HTR-8/SVneo (cell line): ENCODE measurements at regions not wholly inside any gene's neighbourhood (a gene's known extent, or its start where the extent isn't known, plus 50 kb on each side); places are given as distances from the start of the nearest gene placed in this dataset.
"Not testable (repeated sequence)": the region's sequence is repeated elsewhere in the genome, so short reads cannot be mapped to it uniquely, and the experiment has no call there.

Experiments
- DNase-seq: peaks from one replicate; pipeline ENCODE4 v3.0.0; 2011; ENCODE audit warnings: low spot score, mixed read lengths; ENCODE audit not compliant: insufficient read length
- FAIRE-seq: peaks from 2 replicates; lab custom pipeline; 2011; peaks lifted over from hg19 to GRCh38; lab: Jason Lieb, UNC

- no peak for FAIRE-seq
These were observed 114.0 kb downstream of the SLC38A4 start for GRCh38 chr12:46711756-46712155.

DNA sequence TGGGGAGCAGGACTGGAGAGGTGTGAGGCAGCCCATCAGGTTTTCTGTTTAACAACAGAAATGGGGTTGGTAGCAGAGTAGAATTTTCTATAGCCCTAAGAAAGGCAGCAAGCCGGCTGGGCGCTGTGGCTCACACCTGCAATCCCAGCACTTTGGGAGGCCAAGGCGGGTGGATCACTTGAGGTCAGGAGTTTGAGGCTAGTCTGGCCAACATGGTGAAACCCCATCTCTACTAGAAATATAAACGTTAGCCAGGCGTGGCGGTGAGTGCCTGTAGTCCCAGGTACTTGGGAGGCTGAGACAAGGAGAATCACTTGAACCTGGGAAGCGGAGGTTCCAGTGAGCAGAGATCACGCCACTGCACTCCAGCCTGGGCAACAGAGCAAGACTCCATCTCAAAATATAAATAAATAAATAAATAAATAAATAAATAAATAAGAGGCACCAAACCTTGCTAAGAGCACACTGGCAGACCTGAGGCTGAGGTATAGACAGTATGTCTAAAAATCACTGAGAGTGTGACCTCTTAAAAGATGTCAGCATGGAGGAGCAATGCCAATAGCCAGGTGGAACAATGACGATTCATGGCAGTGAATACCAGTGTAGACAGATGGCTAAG, 115.6 kb downstream of the SLC38A4 start:
- DNase-seq, result no peak
- FAIRE-seq, result no peak

More at GRCh38 chr12:46711756-46712155, 114.0 kb downstream of the SLC38A4 start:
- no peak for DNase-seq

- DNase-seq (peak; percentile 35), FAIRE-seq (peak; percentile 83)
These were observed 123.0 kb downstream of the SLC38A4 start for GRCh38 chr12:46702581-46703344.

DNA sequence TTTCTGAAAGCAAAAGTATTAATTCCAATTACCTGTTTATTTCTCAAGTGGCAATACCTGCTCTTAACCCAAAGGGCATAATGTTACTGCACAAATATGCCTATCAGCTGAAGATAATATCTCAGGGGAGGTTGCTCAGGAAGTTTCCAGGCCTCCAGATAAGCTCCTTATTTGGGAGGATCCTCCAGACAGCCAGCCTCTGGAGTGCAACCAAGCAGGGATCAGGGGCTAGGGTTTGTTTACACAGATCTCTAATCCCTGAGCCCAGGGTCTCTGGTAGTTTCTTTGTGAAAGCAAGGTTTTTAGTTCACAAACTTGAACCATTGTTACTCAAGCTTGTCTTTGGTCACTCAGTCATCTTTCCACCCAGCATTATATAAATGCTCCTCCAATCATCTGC, 124.4 kb downstream of the SLC38A4 start:
- FAIRE-seq, result no peak

DNA sequence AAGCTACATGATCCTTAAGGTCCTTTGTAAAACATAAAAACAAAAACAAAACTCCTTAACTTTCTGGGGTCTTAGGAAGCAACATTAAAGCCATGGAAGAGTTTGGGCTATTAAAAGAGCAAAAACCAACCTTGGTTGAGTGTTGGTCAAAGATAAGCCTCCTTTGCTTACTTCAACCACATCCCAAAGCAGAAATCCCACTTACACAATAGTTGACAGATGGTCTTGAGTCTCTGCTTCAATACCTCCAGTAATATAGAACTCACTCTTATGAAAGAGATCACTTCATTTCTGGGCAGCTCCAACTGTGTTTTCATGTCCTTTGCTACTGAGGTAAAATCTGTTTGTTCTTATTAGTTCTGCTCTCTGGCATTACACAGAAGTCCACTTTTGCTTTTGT, 125.8 kb downstream of the SLC38A4 start:
- DNase-seq (no peak), FAIRE-seq (no peak)

More for the DNA sequence above, 124.4 kb downstream of the SLC38A4 start:
- DNase-seq, result no peak

DNA sequence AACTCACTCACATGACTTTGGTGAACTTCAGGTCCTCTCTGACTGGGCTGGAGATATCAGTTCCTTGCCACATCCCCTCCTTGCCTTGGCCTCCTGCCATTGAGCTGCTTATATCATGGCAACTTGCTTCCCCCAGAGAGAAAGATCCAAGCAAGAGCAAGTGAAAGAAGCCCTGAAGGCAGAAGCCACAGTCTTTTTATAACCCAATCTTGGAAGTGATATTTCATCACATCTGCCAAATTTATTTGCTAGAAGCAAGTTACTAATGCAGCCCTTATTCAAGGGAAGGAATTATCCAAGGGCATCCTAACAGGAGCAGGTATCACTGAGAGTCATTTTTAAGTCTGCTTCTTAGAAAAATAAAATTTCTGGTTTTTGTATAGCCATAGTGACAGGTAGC, 127.8 kb downstream of the SLC38A4 start:
- FAIRE-seq (no peak), DNase-seq (no peak)

- FAIRE-seq, result no peak
- no peak for DNase-seq
These were observed 132.3 kb downstream of the SLC38A4 start for GRCh38 chr12:46693518-46693917.

GRCh38 chr12:46693034-46693433, 132.8 kb downstream of the SLC38A4 start:
- DNase-seq, result no peak
- FAIRE-seq, result no peak

GRCh38 chr12:46692606-46693005, 133.2 kb downstream of the SLC38A4 start:
- DNase-seq (no peak), FAIRE-seq (no peak)

DNA sequence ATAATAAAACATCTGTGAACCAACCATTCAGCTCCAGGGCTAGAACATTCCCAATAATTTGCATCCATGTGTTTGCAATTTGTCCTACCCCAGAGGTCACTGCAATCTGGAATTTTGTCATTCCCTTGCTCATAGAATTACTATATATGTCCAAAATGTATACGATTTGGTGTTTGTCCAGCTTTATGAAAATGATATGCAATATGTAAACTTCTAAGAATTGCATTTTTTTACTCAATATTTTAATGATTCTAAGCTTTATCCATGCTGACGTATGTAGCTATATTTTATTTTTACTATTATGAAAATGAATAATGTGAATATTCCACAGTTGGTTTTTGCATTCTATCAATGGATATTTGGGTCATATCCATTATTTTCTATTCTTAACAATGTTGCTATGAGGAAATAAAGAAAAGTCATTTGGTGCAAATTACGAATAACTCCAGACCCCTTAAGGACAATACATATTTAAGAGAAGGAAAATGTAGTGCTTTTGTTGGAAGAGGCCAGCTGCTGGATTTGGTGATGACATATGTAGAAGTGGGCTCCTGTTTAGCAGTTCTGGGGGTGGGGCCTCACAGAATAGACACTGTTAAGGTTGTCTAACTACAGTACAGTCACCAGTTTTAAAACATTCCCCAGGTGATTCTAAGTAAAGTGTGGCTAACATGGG, 139.4 kb downstream of the SLC38A4 start:
- no peak for DNase-seq
- FAIRE-seq, result no peak

GRCh38 chr12:46684243-46684642, 141.6 kb downstream of the SLC38A4 start:
- not testable (repeated sequence) for FAIRE-seq, DNase-seq

GRCh38 chr12:46682148-46682547, 143.6 kb downstream of the SLC38A4 start:
- DNase-seq, result no peak
- FAIRE-seq, result no peak

DNA sequence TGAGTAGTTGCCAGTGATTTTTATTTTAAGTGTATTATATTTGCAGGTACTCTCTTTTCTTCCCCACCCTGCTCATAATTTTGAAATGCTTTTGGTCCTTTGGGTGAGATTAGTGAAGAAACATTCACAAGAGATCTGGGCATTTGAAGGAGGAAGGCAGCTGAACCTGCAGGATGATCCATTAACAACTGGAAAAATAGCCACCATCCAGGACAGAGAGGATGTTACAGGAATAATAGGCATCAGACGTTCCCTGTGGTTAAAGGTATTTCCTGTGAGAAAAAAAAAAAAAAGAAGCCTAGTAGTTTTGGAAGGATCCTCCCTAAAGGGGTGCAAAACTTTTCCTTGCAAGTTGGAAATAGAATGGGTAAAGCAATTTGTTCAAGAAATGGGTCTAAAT, 145.3 kb downstream of the SLC38A4 start:
- DNase-seq (no peak), FAIRE-seq (no peak)

DNA sequence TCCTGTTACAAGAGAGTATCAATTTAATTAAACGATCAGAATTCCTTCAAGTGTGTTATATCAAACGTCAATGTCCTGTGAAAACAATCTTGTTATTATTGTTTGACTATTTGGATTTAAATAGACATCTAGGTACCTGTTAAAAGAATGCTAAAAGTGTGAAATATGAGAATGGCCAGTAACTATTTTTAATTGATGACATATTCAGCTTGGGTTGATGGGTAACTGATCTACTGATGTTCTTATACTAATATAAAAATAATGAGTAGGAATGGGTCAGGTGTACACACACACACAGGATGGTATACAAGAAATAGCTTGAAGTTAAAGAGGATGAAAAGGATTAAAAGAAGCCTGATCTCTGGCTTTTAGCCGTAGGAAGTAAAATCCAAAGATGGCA, 146.0 kb downstream of the SLC38A4 start:
- FAIRE-seq, result no peak
- DNase-seq, result no peak

GRCh38 chr12:46678426-46678825, 147.4 kb downstream of the SLC38A4 start:
- DNase-seq (no peak), FAIRE-seq (no peak)

GRCh38 chr12:46677749-46678148, 148.0 kb downstream of the SLC38A4 start:
- peak; percentile 42 for FAIRE-seq

GRCh38 chr12:46676797-46677520, 148.8 kb downstream of the SLC38A4 start:
- DNase-seq (no peak), FAIRE-seq (no peak)

More at GRCh38 chr12:46677749-46678148, 148.0 kb downstream of the SLC38A4 start:
- DNase-seq, result peak; percentile 42

GRCh38 chr12:46676396-46676795, 149.4 kb downstream of the SLC38A4 start:
- DNase-seq (no peak), FAIRE-seq (no peak)

DNA sequence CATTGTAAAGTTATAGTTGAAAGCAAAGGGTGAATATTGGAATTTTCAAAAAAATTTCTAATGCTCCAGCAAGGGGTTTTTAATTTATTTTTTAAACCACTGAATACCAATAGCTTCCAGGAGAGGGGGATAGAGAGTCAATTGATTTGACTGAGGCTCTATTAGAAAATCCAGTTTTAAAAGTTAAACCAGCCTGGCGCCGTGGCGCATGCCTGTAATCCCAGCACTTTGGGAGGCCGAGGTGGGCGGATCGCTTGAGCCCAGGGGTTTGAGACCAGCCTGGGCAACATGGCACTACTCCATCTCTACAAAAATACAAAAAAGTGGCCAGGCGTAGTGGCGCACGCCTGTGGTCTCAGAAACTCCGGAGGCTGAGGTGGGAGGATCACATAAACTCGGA, 150.1 kb downstream of the SLC38A4 start:
- no peak for FAIRE-seq
- DNase-seq, result peak; percentile 30

DNA sequence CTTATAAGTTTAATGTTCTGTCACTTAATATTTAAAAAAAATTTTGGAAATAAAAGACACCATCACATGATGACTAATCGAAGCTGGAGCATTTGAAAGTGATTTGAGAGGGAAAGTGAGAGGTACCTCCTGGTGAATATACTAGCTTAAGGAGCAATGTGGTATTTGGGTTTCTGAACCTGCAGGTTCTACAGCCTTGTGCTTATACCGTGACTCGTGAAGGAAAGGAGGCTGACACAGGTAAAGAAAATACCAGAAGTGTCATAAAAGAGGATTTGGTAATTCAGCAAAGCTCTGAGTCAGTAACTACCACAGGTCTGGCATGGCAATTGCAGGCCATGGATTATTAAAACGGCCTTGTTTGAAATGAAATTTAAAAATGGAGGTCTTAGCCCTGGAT, 151.0 kb downstream of the SLC38A4 start:
- FAIRE-seq (no peak), DNase-seq (no peak)
